ENCODE measurements at regions not wholly inside any gene's neighbourhood (a gene's known extent, or its start where the extent isn't known, plus 50 kb on each side); places are given as distances from the start of the nearest gene placed in this dataset.

GRCh38 chr11:116657842-116658825 lies 114.7 kb downstream of the BUD13 start:
- H3K9me3 Mint-ChIP-seq = no peaks in the 10 kb centered on the region
- H3K4me3 Mint-ChIP-seq = no peak overlapping the region
- ATAC-seq (no peak), DNase-seq (ENCODE audit: low spot score) (no peak)
- no peaks in the 10 kb centered on the region for H3K36me3 Mint-ChIP-seq
- H3K27me3 Mint-ChIP-seq = peaks cover 32 to 39% of the 10 kb centered on the region in 2 donors
- H3K27ac Mint-ChIP-seq = no peak overlapping the region
- no peaks in the 10 kb centered on the region for H3K4me1 Mint-ChIP-seq (ENCODE audit: low read depth in 2 of 2)

GRCh38 chr11:116656011-116656410 lies 116.8 kb downstream of the BUD13 start:
- Mint-ChIP-seq H3K27me3 (peaks cover 21 to 24% of the 10 kb centered on the region in 2 donors), H3K4me1 (ENCODE audit: low read depth in 2 of 2) (no peaks in the 10 kb centered on the region), H3K4me3 (no peak overlapping the region), H3K27ac (no peak overlapping the region), H3K36me3 (no peaks in the 10 kb centered on the region), H3K9me3 (no peaks in the 10 kb centered on the region)
- DNase-seq (ENCODE audit: low spot score) = no peak
- ATAC-seq = no peak

GRCh38 chr11:116654526-116654925 lies 118.3 kb downstream of the BUD13 start:
- Mint-ChIP-seq H3K27ac (no peak overlapping the region), H3K4me3 (no peak overlapping the region), H3K4me1 (ENCODE audit: low read depth in 2 of 2) (no peaks in the 10 kb centered on the region), H3K27me3 (peaks cover 14 to 15% of the 10 kb centered on the region in 2 donors), H3K9me3 (no peaks in the 10 kb centered on the region), H3K36me3 (no peaks in the 10 kb centered on the region)
- no peak for ATAC-seq
- DNase-seq (ENCODE audit: low spot score) = no peak

- DNase-seq (ENCODE audit: low spot score) (no peak), ATAC-seq (no peak)
- H3K4me1 Mint-ChIP-seq (ENCODE audit: low read depth in 2 of 2) = no peaks in the 10 kb centered on the region
- H3K9me3 Mint-ChIP-seq = no peaks in the 10 kb centered on the region
- H3K27me3 Mint-ChIP-seq = peaks cover 8 to 10% of the 10 kb centered on the region in 2 donors
- no peaks in the 10 kb centered on the region for H3K36me3 Mint-ChIP-seq
- H3K4me3 Mint-ChIP-seq = no peak overlapping the region
- H3K27ac Mint-ChIP-seq = no peak overlapping the region
Observed at GRCh38 chr11:116653206-116653605, 119.6 kb downstream of the BUD13 start.

- no peak overlapping the region for H3K27ac Mint-ChIP-seq
- H3K27me3 Mint-ChIP-seq = peaks cover 6 to 15% of the 10 kb centered on the region in 2 donors
- ATAC-seq (no peak), DNase-seq (ENCODE audit: low spot score) (no peak)
- no peaks in the 10 kb centered on the region for H3K9me3 Mint-ChIP-seq
- H3K4me3 Mint-ChIP-seq = no peak overlapping the region
- H3K36me3 Mint-ChIP-seq = no peaks in the 10 kb centered on the region
- H3K4me1 Mint-ChIP-seq (ENCODE audit: low read depth in 2 of 2) = no peaks in the 10 kb centered on the region
Observed at GRCh38 chr11:116651737-116652237, 121.0 kb downstream of the BUD13 start.

GRCh38 chr11:116651098-116651736 lies 121.6 kb downstream of the BUD13 start:
- Mint-ChIP-seq H3K27me3 (peaks cover 4 to 12% of the 10 kb centered on the region in 2 donors), H3K4me3 (no peak overlapping the region), H3K27ac (no peak overlapping the region), H3K4me1 (ENCODE audit: low read depth in 2 of 2) (no peaks in the 10 kb centered on the region), H3K36me3 (no peaks in the 10 kb centered on the region), H3K9me3 (no peaks in the 10 kb centered on the region)
- DNase-seq (ENCODE audit: low spot score) (no peak), ATAC-seq (no peak)

- Mint-ChIP-seq H3K36me3 (no peaks in the 10 kb centered on the region), H3K27ac (no peak overlapping the region), H3K9me3 (no peaks in the 10 kb centered on the region), H3K4me1 (ENCODE audit: low read depth in 2 of 2) (no peaks in the 10 kb centered on the region), H3K4me3 (no peak overlapping the region), H3K27me3 (peaks cover 0 to 7% of the 10 kb centered on the region in 2 donors)
- ATAC-seq (no peak), DNase-seq (ENCODE audit: low spot score) (no peak)
Observed at GRCh38 chr11:116650052-116650451, 122.7 kb downstream of the BUD13 start.

GRCh38 chr11:116649268-116649667 lies 123.5 kb downstream of the BUD13 start:
- Mint-ChIP-seq H3K27ac (no peak overlapping the region), H3K4me3 (no peak overlapping the region), H3K36me3 (no peaks in the 10 kb centered on the region), H3K4me1 (ENCODE audit: low read depth in 2 of 2) (no peaks in the 10 kb centered on the region), H3K27me3 (peaks cover 0 to 8% of the 10 kb centered on the region in 2 donors), H3K9me3 (no peaks in the 10 kb centered on the region)
- ATAC-seq = no peak
- DNase-seq (ENCODE audit: low spot score) = no peak

- DNase-seq (ENCODE audit: low spot score) (no peak), ATAC-seq (peak in 1 of 2 donors; percentile 20)
- Mint-ChIP-seq H3K9me3 (no peaks in the 10 kb centered on the region), H3K4me3 (no peak overlapping the region), H3K36me3 (no peaks in the 10 kb centered on the region), H3K4me1 (ENCODE audit: low read depth in 2 of 2) (no peaks in the 10 kb centered on the region), H3K27ac (no peak overlapping the region), H3K27me3 (peaks cover 3 to 15% of the 10 kb centered on the region in 2 donors)
Observed at GRCh38 chr11:116648247-116649174, 124.3 kb downstream of the BUD13 start.

- DNase-seq (ENCODE audit: low spot score) = no peak
- ATAC-seq = no peak
- H3K36me3 Mint-ChIP-seq = no peaks in the 10 kb centered on the region
- no peaks in the 10 kb centered on the region for H3K9me3 Mint-ChIP-seq
- H3K27ac Mint-ChIP-seq = no peak overlapping the region
- no peak overlapping the region for H3K4me3 Mint-ChIP-seq
- H3K4me1 Mint-ChIP-seq (ENCODE audit: low read depth in 2 of 2) = no peaks in the 10 kb centered on the region
- H3K27me3 Mint-ChIP-seq = peaks cover 3 to 15% of the 10 kb centered on the region in 2 donors
Observed at GRCh38 chr11:116647305-116648080, 125.3 kb downstream of the BUD13 start.

- no peaks in the 10 kb centered on the region for H3K9me3 Mint-ChIP-seq
- H3K27ac Mint-ChIP-seq = no peak overlapping the region
- DNase-seq (ENCODE audit: low spot score) = no peak
- ATAC-seq = no peak
- no peaks in the 10 kb centered on the region for H3K4me1 Mint-ChIP-seq (ENCODE audit: low read depth in 2 of 2)
- H3K4me3 Mint-ChIP-seq = no peak overlapping the region
- H3K36me3 Mint-ChIP-seq = no peaks in the 10 kb centered on the region
- H3K27me3 Mint-ChIP-seq = peaks cover 3 to 15% of the 10 kb centered on the region in 2 donors
Observed at GRCh38 chr11:116646191-116646590, 126.6 kb downstream of the BUD13 start.

GRCh38 chr11:116644941-116645305 lies 127.9 kb downstream of the BUD13 start:
- Mint-ChIP-seq H3K4me3 (no peak overlapping the region), H3K9me3 (no peaks in the 10 kb centered on the region), H3K4me1 (ENCODE audit: low read depth in 2 of 2) (no peaks in the 10 kb centered on the region), H3K36me3 (no peaks in the 10 kb centered on the region), H3K27ac (no peak overlapping the region), H3K27me3 (peaks cover 3 to 15% of the 10 kb centered on the region in 2 donors)
- no peak for DNase-seq (ENCODE audit: low spot score)
- no peak for ATAC-seq

Data from natural killer cell treated with Interleukin-12 subunit alpha and Interleukin-12 subunit beta and Interleukin-15 and Interleukin-18, amount 100 ng/mL, for 72 hours (primary cell).